Heart right ventricle (tissue), 16 donors: ENCODE measurements at regions not wholly inside any gene's neighbourhood (a gene's known extent, or its start where the extent isn't known, plus 50 kb on each side); places are given as distances from the start of the nearest gene placed in this dataset.

Experiments used
- ATAC-seq, 8 donors: fragments of 200-7000 bp; cut with Tn5 transposase; one replicate each; pipeline ENCODE4 v1.9.1; 2020; ENCODE audit warnings: mild to moderate bottlenecking in 8 of 8, moderate library complexity in 8 of 8, moderate number of reproducible peaks in 1 of 8
- DNase-seq, 2 donors: peaks; one replicate each; pipeline ENCODE4 v3.0.0-alpha.2; 2020
- H3K27ac ChIP-seq, 10 donors: fragments of 200-600 bp; sonication (generic) in 2 of 10; one replicate each; pipeline versions ENCODE4 v1.5.0 to v1.8.0; 2020 to 2022; ENCODE audit warnings: mild to moderate bottlenecking in 3 of 10
- H3K27me3 ChIP-seq, 7 donors: fragments of 200-600 bp; one replicate each; pipeline ENCODE4 v1.8.0; 2021 to 2022; ENCODE audit warnings: mild to moderate bottlenecking in 2 of 7
- H3K36me3 ChIP-seq, 9 donors: fragments of 200-600 bp; sonication (generic) in 1 of 9; one replicate each; pipeline versions ENCODE4 v1.5.0 to v1.8.0; 2020 to 2022; ENCODE audit warnings: mild to moderate bottlenecking in 2 of 9
- H3K4me1 ChIP-seq, 9 donors: fragments of 200-600 bp; sonication (generic) in 1 of 9; one replicate each; pipeline versions ENCODE4 v1.5.0 to v1.8.0; 2020 to 2022; ENCODE audit warnings: mild to moderate bottlenecking in 4 of 9
- H3K4me3 ChIP-seq, 10 donors: fragments of 200-600 bp; sonication (generic) in 2 of 10; one replicate each; pipeline versions ENCODE4 v1.5.0 to v1.8.0; 2020 to 2022; ENCODE audit warnings: mild to moderate bottlenecking in 7 of 10, moderate library complexity in 2 of 10
- H3K9me3 ChIP-seq, 11 donors: fragments of 200-600 bp in 10 of 11; sonication (generic) in 2 of 11; one replicate each; pipeline versions ENCODE4 v1.5.0 to v1.8.0; 2013 to 2022; ENCODE audit warnings: mild to moderate bottlenecking in 2 of 11, control low read depth in 1 of 11, moderate library complexity in 1 of 11
- CTCF ChIP-seq, 9 donors: fragments of 200-600 bp; sonication (generic) in 2 of 9; IDR thresholded peaks; one replicate each; pipeline versions ENCODE4 v1.5.0 to v1.8.0; 2021 to 2022; ENCODE audit warnings: antibody characterized with exemption in 9 of 9, mild to moderate bottlenecking in 5 of 9, moderate library complexity in 1 of 9
- WGBS, 2 donors: extraction: QIAGEN DNeasy Blood & Tissue Kit; methylation state at CpG; one replicate each; pipeline ENCODE4 v1.1.7; 2013; ENCODE audit warnings: inconsistent platforms in 1 of 2; 5-methylcytosine and 5-hydroxymethylcytosine counted together
- intact Hi-C, 10 donors: fragments of 100-400 bp; cut with DNase I; formaldehyde crosslinking; loops; one replicate each; pipeline versions ENCODE4 v1.11.1 to v1.14.2; 2022
- donor health status: Arrhythmogenic right ventricular cardiomyopathy.
- donor health status: ischemic (EF 13 %, LVEDD 7.1; RV severe dilation, severe dysfunction).
- donor health status: healthy with polysubstance abuse.
- donor health status: DM: no; HTN: yes; CAD: no.
- donor health status: DM: no; HTN: no; CAD: no.
- donor health status: ischemic (EF 25% LVEDD 6.9; RV normal size, moderate dysfunction).
- donor health status: ischemic (EF 25% LVEDD 5.7; RV mildly dilated, moderate dysfunction).
- donor health status: healthy.
- donor health status: DM: yes; HTN: yes; CAD: no.
- donor health status: Ischemic cardiomyopathy.
- donor health status: ischemic (EF 35%, LVEDD 5.7; RV mildly dilated, moderate dysfunction).
- donor health status: nonischemic (EF 11% LVEDD 7.7; RV severe dilation, severe dysfunction).
- donor health status: DM: yes; HTN: yes; CAD: no.
- donor health status: PGD.
- donor health status: ischemic (EF 29% LVEDD 5.4; RV normal size, mild dysfunction).
- donor health status: nonischemic (EF 23%, LVEDD 6.1; RV moderate dilation, normal function).

GRCh38 chr14:99040711-99041110 lies 231.3 kb downstream of the BCL11B start:
- intact Hi-C loops: no loop called here
- TF ChIP-seq CTCF (IDR thresholded peaks at IDR 0.05): no peak
- Histone ChIP-seq H3K27me3 (peaks cover 0 to 4% (median 0%) of the 10 kb centered on the region in 7 donors), H3K27ac (no peak overlapping the region), H3K9me3 (peaks cover 0 to 7% (median 0%) of the 10 kb centered on the region in 11 donors), H3K36me3 (no peaks in the 10 kb centered on the region), H3K4me1 (peaks cover 0 to 16% (median 6%) of the 10 kb centered on the region in 9 donors), H3K4me3 (no peak overlapping the region)
- WGBS, 2 donors: 79 to 85% methylated on average over 17 of the region's 17 CpGs
- DNase-seq: no peak
- no peak for ATAC-seq

GRCh38 chr14:99041141-99041819 lies 230.7 kb downstream of the BCL11B start:
- WGBS, 2 donors: 78 to 82% methylated on average over 8 of the region's 8 CpGs
- ATAC-seq (no peak), DNase-seq (no peak)
- peaks cover 0 to 7% (median 0%) of the 10 kb centered on the region in 11 donors for H3K9me3 ChIP-seq
- H3K36me3 ChIP-seq: no peaks in the 10 kb centered on the region
- H3K27me3 ChIP-seq: peaks cover 0 to 3% (median 0%) of the 10 kb centered on the region in 7 donors
- no peak for TF ChIP-seq CTCF (IDR thresholded peaks at IDR 0.05)
- intact Hi-C loops: no loop called here
- H3K4me3 ChIP-seq: no peak overlapping the region
- peaks cover 0 to 10% (median 1%) of the 10 kb centered on the region in 9 donors for H3K4me1 ChIP-seq
- no peak overlapping the region for H3K27ac ChIP-seq

GRCh38 chr14:99041820-99042174 lies 230.2 kb downstream of the BCL11B start:
- 88 to 92% methylated on average over 5 of the region's 5 CpGs for WGBS, 2 donors
- no peak for TF ChIP-seq CTCF (IDR thresholded peaks at IDR 0.05)
- Histone ChIP-seq H3K4me3 (no peak overlapping the region), H3K27ac (no peak overlapping the region), H3K9me3 (peaks cover 0 to 7% (median 0%) of the 10 kb centered on the region in 11 donors), H3K4me1 (peaks cover 0 to 5% (median 0%) of the 10 kb centered on the region in 9 donors), H3K36me3 (no peaks in the 10 kb centered on the region), H3K27me3 (peaks cover 0 to 3% (median 0%) of the 10 kb centered on the region in 7 donors)
- DNase-seq (no peak), ATAC-seq (no peak)
- intact Hi-C loops: no loop called here

GRCh38 chr14:99042381-99043266 lies 229.4 kb downstream of the BCL11B start:
- WGBS, 2 donors: 86 to 88% methylated on average over 19 of the region's 19 CpGs
- Histone ChIP-seq H3K36me3 (no peaks in the 10 kb centered on the region), H3K4me3 (no peak overlapping the region), H3K4me1 (peaks cover 0 to 5% (median 0%) of the 10 kb centered on the region in 9 donors), H3K27me3 (peaks cover 0 to 3% (median 0%) of the 10 kb centered on the region in 7 donors), H3K9me3 (peaks cover 0 to 7% (median 0%) of the 10 kb centered on the region in 11 donors), H3K27ac (no peak overlapping the region)
- ATAC-seq: no peak
- intact Hi-C loops: no loop called here
- TF ChIP-seq CTCF (IDR thresholded peaks at IDR 0.05): no peak
- no peak for DNase-seq
